IPS-18a (cell line): ENCODE measurements at regions not wholly inside any gene's neighbourhood (a gene's known extent, or its start where the extent isn't known, plus 50 kb on each side); places are given as distances from the start of the nearest gene placed in this dataset.
"Not testable (repeated sequence)": the region's sequence is repeated elsewhere in the genome, so short reads cannot be mapped to it uniquely, and the experiment has no call there.

ENCODE experiments used
- H3K27ac ChIP-seq: one replicate; pipeline ENCODE4 v1.5.1; 2013; ENCODE audit warnings: low read length
- H3K27me3 ChIP-seq: one replicate; pipeline ENCODE4 v1.6.1; 2013; ENCODE audit warnings: mild to moderate bottlenecking, low read length; ENCODE audit not compliant: control insufficient read depth, insufficient read depth
- H3K36me3 ChIP-seq: one replicate; pipeline ENCODE4 v1.6.1; 2013; ENCODE audit warnings: low read depth, low read length; ENCODE audit not compliant: control insufficient read depth
- H3K4me1 ChIP-seq: one replicate; pipeline ENCODE4 v1.6.1; 2013; ENCODE audit warnings: low read depth, low read length; ENCODE audit not compliant: control insufficient read depth
- H3K4me3 ChIP-seq: one replicate; pipeline ENCODE4 v1.5.1; 2013; ENCODE audit warnings: low read length
- H3K9ac ChIP-seq: one replicate; pipeline ENCODE4 v1.6.1; 2013; ENCODE audit warnings: mild to moderate bottlenecking, low read length, moderate library complexity
- H3K9me3 ChIP-seq: one replicate; pipeline ENCODE4 v1.6.1; 2013; ENCODE audit warnings: low read depth, low read length; ENCODE audit not compliant: control insufficient read depth

DNA sequence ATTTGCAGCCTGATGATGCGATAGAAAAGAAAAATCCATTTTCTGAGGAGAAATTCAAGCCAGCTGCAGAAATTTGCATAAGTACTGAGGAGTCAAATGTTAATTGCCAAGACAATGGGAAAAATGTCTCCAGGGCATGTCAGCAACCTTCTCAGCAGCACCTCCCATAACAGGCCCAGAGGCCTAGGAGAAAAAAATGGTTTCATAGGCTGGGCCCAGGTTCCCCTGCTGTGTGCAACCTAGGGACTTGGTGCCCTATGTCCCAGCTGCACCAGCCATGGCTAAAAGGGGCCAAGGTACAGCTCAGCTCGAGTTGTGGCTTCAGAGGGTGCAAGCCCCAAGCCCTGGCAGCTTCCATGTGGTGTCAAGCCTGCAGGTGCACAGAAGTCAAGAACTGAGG lies 144.8 kb upstream of the PRKD1 start:
- H3K4me3 ChIP-seq, H3K27ac ChIP-seq, H3K9ac ChIP-seq: not testable (repeated sequence)

GRCh38 chr14:30077946-30078345 lies 150.3 kb upstream of the PRKD1 start:
- Histone ChIP-seq H3K27me3 (no peaks in the 10 kb centered on the region), H3K9ac (no peak overlapping the region), H3K27ac (no peak overlapping the region), H3K4me3 (no peak overlapping the region), H3K9me3 (peaks cover 5% of the 10 kb centered on the region), H3K4me1 (no peaks in the 10 kb centered on the region), H3K36me3 (no peaks in the 10 kb centered on the region)

More for the DNA sequence above, 144.8 kb upstream of the PRKD1 start:
- H3K9me3 ChIP-seq, H3K27me3 ChIP-seq, H3K36me3 ChIP-seq, H3K4me1 ChIP-seq: not testable (repeated sequence)

- H3K4me1 ChIP-seq = peaks cover 8% of the 10 kb centered on the region
- H3K4me3 ChIP-seq = no peak overlapping the region
- no peaks in the 10 kb centered on the region for H3K36me3 ChIP-seq
- peaks cover 5% of the 10 kb centered on the region for H3K9me3 ChIP-seq
- no peaks in the 10 kb centered on the region for H3K27me3 ChIP-seq
- no peak overlapping the region for H3K9ac ChIP-seq
- H3K27ac ChIP-seq = no peak overlapping the region
Measured at GRCh38 chr14:30078811-30079402, 151.3 kb upstream of the PRKD1 start.

DNA sequence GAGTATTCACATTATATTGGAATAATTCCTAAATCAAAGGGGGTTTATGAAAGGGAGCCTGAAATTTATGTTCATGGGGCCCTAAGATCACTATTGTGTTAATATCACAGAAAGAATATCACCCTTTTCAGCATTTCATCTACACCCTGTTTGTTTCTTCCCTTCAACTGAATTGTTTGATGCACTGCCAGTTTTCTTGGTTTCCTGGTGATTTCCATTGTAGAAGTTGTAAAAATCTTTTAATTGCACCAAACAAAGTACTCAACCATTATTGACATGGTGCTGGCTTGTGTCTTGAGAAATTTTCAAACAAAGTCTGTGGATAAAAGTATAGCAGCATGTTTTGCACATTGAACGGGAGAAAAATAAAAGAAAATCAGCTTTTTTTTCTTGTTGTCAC lies 154.8 kb upstream of the PRKD1 start:
- H3K36me3 ChIP-seq = no peaks in the 10 kb centered on the region
- no peaks in the 10 kb centered on the region for H3K27me3 ChIP-seq
- no peak overlapping the region for H3K4me3 ChIP-seq
- H3K9ac ChIP-seq = no peak overlapping the region
- H3K9me3 ChIP-seq = no peaks in the 10 kb centered on the region
- H3K4me1 ChIP-seq = peaks cover 8% of the 10 kb centered on the region
- H3K27ac ChIP-seq = no peak overlapping the region

DNA sequence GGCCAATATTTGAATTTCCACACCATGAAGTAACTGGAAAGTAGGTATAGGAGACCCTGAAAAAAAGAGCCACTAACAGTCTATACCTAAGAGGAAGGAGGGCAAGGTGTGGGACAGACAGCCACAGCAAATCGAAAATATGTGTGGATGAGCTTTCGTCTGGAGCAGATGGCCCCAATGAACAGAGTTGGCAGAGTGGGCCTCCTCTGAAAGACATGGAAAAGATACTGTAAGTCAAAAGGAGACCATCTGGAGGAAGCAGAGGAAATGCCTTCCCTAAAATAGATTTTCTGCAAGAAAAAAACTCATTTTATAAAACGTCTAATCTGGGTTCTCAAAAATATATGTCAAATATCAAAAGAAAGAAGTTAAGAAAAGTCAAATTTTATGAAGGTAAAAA lies 157.2 kb upstream of the PRKD1 start:
- Histone ChIP-seq H3K27ac (no peak overlapping the region), H3K4me3 (no peak overlapping the region), H3K9me3 (peaks cover 6% of the 10 kb centered on the region), H3K9ac (no peak overlapping the region), H3K4me1 (peaks cover 8% of the 10 kb centered on the region), H3K36me3 (no peaks in the 10 kb centered on the region), H3K27me3 (no peaks in the 10 kb centered on the region)

DNA sequence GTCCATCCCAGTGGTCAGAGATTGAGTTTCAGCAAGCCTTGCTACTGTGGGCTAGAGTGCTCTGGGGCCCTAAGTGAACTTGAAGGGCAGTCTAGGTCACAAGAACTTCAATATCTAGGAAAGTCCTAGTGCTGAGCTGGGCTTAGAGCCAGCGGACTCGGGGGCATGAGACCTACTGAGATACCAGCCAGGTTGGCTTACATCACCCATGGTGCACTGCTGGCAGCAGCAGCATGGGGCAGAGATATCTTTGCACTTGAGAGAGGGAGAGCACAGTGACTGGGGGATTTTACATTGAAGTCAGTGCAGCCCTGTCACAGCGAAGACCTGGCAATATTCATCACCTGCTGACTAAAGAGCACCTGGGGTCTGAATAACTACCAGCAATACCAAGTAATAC lies 158.3 kb upstream of the PRKD1 start:
- no peak overlapping the region for H3K9ac ChIP-seq
- H3K27me3 ChIP-seq = no peaks in the 10 kb centered on the region
- no peak overlapping the region for H3K4me3 ChIP-seq
- H3K27ac ChIP-seq = no peak overlapping the region
- H3K4me1 ChIP-seq = peaks cover 8% of the 10 kb centered on the region
- peaks cover 6% of the 10 kb centered on the region for H3K9me3 ChIP-seq
- no peaks in the 10 kb centered on the region for H3K36me3 ChIP-seq

DNA sequence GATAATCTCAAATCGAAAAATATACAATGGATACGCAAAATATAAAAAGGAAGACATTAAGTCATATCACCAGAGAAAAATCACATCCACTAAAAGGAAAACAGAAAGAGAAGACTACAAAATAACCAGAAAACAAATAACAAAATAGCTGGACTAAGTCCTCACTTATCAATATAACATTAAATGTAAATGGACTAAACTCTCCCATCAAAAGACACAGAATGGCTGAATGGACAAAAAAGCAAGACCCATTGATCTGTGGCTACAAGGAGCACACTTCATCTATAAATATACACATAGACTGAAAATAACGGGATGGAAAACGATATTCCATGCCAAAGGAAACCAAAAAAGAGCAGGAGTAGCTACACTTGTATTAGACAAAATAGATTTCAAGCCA lies 161.0 kb upstream of the PRKD1 start:
- no peak overlapping the region for H3K27ac ChIP-seq
- peaks cover 3% of the 10 kb centered on the region for H3K4me1 ChIP-seq
- no peaks in the 10 kb centered on the region for H3K27me3 ChIP-seq
- no peak overlapping the region for H3K4me3 ChIP-seq
- peaks cover 23% of the 10 kb centered on the region for H3K9me3 ChIP-seq
- H3K36me3 ChIP-seq = no peaks in the 10 kb centered on the region
- no peak overlapping the region for H3K9ac ChIP-seq

DNA sequence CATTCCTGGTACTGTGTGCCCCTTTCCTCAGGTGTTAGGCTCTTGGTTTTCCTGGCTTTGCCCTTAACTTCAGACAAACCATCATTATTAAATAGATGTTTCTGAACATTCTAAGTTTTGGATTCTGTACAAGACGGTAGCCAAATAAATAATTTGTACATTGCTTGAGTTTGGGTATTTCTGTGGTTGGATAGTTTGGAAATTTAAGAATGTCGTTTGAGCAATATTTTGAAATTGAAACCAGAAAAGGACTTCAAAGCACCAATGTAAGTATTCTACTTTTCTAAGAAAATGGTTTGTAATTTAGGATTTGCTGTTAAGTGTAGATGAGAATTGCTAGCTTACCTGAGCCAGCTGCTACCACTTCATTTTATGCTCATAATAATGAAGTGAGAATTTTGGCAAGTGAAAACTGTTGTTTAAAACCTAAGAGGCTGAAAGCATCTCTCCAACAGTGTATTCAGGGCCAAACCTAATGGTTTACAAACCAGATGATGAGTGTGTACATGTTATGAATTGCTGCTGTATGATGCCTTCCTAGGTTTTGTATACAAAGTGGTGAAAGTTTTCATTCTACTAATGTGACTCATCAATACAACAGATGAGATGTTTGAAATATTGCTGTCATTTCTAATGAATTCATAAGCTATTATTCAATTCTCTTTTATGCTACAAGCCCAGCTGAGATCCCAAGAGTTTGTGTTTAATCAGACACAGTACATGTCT lies 181.5 kb upstream of the PRKD1 start:
- H3K36me3 ChIP-seq = no peaks in the 10 kb centered on the region
- no peak overlapping the region for H3K4me3 ChIP-seq
- H3K9ac ChIP-seq = no peak overlapping the region
- H3K4me1 ChIP-seq = no peaks in the 10 kb centered on the region
- no peak overlapping the region for H3K27ac ChIP-seq
- peaks cover 11% of the 10 kb centered on the region for H3K9me3 ChIP-seq
- no peaks in the 10 kb centered on the region for H3K27me3 ChIP-seq

DNA sequence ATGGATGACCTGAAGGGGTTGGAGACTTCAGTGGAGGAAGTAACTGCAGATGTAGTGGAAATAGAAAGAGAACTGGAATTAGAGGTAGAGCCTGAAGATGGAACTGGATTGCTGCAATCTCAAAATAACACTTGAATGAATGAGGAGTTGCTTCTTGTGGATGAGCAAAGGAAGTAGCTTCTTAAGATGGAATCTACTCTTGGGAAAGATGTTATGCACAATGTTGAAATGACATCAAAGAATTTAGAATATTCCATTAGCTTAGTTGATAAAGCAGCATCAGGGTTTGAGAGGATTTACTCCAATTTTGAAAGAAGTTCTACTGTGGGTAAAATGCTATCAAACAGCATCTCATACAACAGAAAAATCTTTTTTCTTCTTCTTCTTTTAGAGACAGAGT lies 186.4 kb upstream of the PRKD1 start:
- H3K4me1 ChIP-seq = peaks cover 4% of the 10 kb centered on the region
- H3K9ac ChIP-seq = no peak overlapping the region
- no peaks in the 10 kb centered on the region for H3K27me3 ChIP-seq
- no peaks in the 10 kb centered on the region for H3K9me3 ChIP-seq
- no peaks in the 10 kb centered on the region for H3K36me3 ChIP-seq
- no peak overlapping the region for H3K4me3 ChIP-seq
- no peak overlapping the region for H3K27ac ChIP-seq

DNA sequence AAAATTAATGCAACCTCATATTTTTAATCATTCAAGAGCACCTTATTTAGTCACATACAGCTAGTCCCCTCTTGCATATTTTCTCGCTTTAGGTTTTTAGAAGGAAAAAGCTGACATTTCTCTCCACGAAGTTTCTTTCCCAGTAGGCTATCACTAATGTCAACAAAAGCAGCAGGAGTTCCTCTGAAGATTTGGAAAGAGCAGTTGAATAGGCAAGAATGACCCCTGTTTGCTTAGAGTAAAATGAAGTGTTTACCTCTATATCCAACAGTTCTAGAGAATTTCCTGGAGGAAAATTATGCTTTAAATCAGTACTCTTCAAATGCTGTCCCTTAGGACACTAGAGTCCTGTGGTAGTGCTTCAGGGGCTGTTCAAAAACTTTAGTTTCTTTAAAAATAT lies 188.1 kb upstream of the PRKD1 start:
- Histone ChIP-seq H3K9ac (no peak overlapping the region), H3K4me1 (peaks cover 4% of the 10 kb centered on the region), H3K36me3 (no peaks in the 10 kb centered on the region), H3K4me3 (no peak overlapping the region), H3K27ac (no peak overlapping the region), H3K9me3 (no peaks in the 10 kb centered on the region), H3K27me3 (no peaks in the 10 kb centered on the region)

DNA sequence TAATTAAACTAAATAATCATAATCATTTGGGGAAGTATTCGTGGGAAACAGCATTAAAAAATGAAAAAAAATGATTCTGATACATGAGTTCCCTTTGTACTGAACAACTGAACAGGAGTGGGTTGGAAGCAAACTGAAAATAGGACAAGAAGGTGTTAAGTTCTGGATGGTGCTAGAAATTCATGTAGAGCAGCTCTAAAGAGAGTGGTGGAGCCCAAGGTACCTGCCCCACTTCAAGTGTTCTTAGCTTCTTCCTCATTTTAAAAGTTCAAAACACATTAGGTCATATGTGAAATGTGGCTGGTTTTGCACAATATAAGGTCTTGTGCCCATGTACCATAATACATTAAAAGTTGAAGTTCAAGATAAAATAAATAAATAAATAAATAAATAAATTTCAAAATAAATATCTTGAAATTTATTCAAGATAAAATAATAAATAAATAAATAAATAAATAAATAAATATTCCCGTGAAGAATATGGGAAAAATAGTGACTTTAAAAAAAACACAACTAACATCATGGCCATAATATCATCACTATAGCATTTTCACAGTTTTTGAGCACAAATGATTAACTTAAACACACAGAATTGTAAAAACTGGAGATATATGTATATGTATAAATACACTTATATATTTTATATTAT lies 191.5 kb upstream of the PRKD1 start:
- H3K9me3 ChIP-seq = no peaks in the 10 kb centered on the region
- no peak overlapping the region for H3K27ac ChIP-seq
- peaks cover 4% of the 10 kb centered on the region for H3K4me1 ChIP-seq
- H3K9ac ChIP-seq = no peak overlapping the region
- H3K36me3 ChIP-seq = no peaks in the 10 kb centered on the region
- no peak overlapping the region for H3K4me3 ChIP-seq
- no peaks in the 10 kb centered on the region for H3K27me3 ChIP-seq
